SK-N-MC (cell line): ENCODE measurements at regions not wholly inside any gene's neighbourhood (a gene's known extent, or its start where the extent isn't known, plus 50 kb on each side); places are given as distances from the start of the nearest gene placed in this dataset.

Experiments used
- EZH2 ChIP-seq: fragments of 200-600 bp; sonication (generic); IDR thresholded peaks from one replicate; pipeline ENCODE4 v1.6.1; 2017; ENCODE audit warnings: antibody characterized with exemption
- POLR2AphosphoS5 ChIP-seq: IDR thresholded peaks from 2 replicates; pipeline ENCODE4 v1.6.1; 2012; ENCODE audit warnings: mild to moderate bottlenecking, low read depth, low read length, borderline replicate concordance

- TF ChIP-seq POLR2AphosphoS5: no peak
- no peak for TF ChIP-seq EZH2
Measured at GRCh38 chr5:17734011-17734410, 99.8 kb downstream of the TAF11L14 start.
